Fibroblast of gingiva (primary cell): ENCODE measurements at regions not wholly inside any gene's neighbourhood (a gene's known extent, or its start where the extent isn't known, plus 50 kb on each side); places are given as distances from the start of the nearest gene placed in this dataset.

Experiments
- DNase-seq: peaks from one replicate; pipeline ENCODE4 v3.0.0-alpha.2; 2011; ENCODE audit warnings: low read depth

GRCh38 chr3:190252080-190252479 is 70.2 kb downstream of the CLDN1 start:
- peak; percentile 79 for DNase-seq

- no peak for DNase-seq
These were observed 72.8 kb downstream of the CLDN1 start for GRCh38 chr3:190249414-190249813.

GRCh38 chr3:190242147-190242546 is 80.1 kb downstream of the CLDN1 start:
- DNase-seq, result no peak

- no peak for DNase-seq
These were observed 82.9 kb downstream of the CLDN1 start for GRCh38 chr3:190239325-190239724.

- no peak for DNase-seq
These were observed 83.4 kb downstream of the CLDN1 start for GRCh38 chr3:190238871-190239270.

- DNase-seq, result no peak
These were observed 87.6 kb downstream of the CLDN1 start for GRCh38 chr3:190234621-190235020.

- DNase-seq, result no peak
These were observed 92.4 kb downstream of the CLDN1 start for GRCh38 chr3:190229632-190230424.

GRCh38 chr3:190227064-190227463 is 95.2 kb downstream of the CLDN1 start:
- no peak for DNase-seq

GRCh38 chr3:190224863-190225692 is 97.2 kb downstream of the CLDN1 start:
- DNase-seq, result peak; percentile 10

- no peak for DNase-seq
These were observed 97.8 kb downstream of the CLDN1 start for GRCh38 chr3:190224456-190224855.

GRCh38 chr3:190222916-190223315 is 99.3 kb downstream of the CLDN1 start:
- DNase-seq, result no peak

- DNase-seq, result no peak
These were observed 99.9 kb downstream of the CLDN1 start for GRCh38 chr3:190222360-190222759.

- no peak for DNase-seq
These were observed 99.7 kb upstream of the P3H2 start for GRCh38 chr3:190220362-190220761.

- peak; percentile 21 for DNase-seq
These were observed 96.4 kb upstream of the P3H2 start for GRCh38 chr3:190217081-190217480.

GRCh38 chr3:190213727-190214126 is 93.0 kb upstream of the P3H2 start:
- DNase-seq, result no peak

GRCh38 chr3:190210608-190211007 is 89.9 kb upstream of the P3H2 start:
- DNase-seq, result no peak

- DNase-seq, result no peak
These were observed 88.8 kb upstream of the P3H2 start for GRCh38 chr3:190209533-190209932.

GRCh38 chr3:190208196-190208595 is 87.5 kb upstream of the P3H2 start:
- DNase-seq, result no peak

GRCh38 chr3:190205739-190206138 is 85.0 kb upstream of the P3H2 start:
- no peak for DNase-seq

GRCh38 chr3:190204200-190204599 is 83.5 kb upstream of the P3H2 start:
- DNase-seq, result no peak

- peak; percentile 16 for DNase-seq
These were observed 76.7 kb upstream of the P3H2 start for GRCh38 chr3:190197346-190197763.

GRCh38 chr3:190194506-190194905 is 73.8 kb upstream of the P3H2 start:
- no peak for DNase-seq

GRCh38 chr3:190193210-190193609 is 72.5 kb upstream of the P3H2 start:
- DNase-seq, result no peak
